GM21526 (cell line): ENCODE measurements at regions not wholly inside any gene's neighbourhood (a gene's known extent, or its start where the extent isn't known, plus 50 kb on each side); places are given as distances from the start of the nearest gene placed in this dataset.
"Not testable (repeated sequence)": the region's sequence is repeated elsewhere in the genome, so short reads cannot be mapped to it uniquely, and the experiment has no call there.

ENCODE experiments used
- ATAC-seq: cut with Tn5 transposase; IDR thresholded peaks from one replicate; pipeline ENCODE4 v1.9.1; 2021; ENCODE audit warnings: moderate library complexity; ENCODE audit not compliant: unreplicated experiment, low FRiP score

GRCh38 chr1:143651350-143651992, 320.3 kb downstream of the FAM72C start:
- no peak for ATAC-seq

- not testable (repeated sequence) for ATAC-seq
These were observed 327.8 kb downstream of the FAM72C start for GRCh38 chr1:143644035-143644434.

- ATAC-seq, result no peak
These were observed 328.5 kb downstream of the FAM72C start for GRCh38 chr1:143643148-143643885.

GRCh38 chr1:143625886-143626285, 345.9 kb downstream of the FAM72C start:
- ATAC-seq, result no peak

GRCh38 chr1:143619851-143620250, 351.9 kb downstream of the FAM72C start:
- ATAC-seq, result no peak

- ATAC-seq, result no peak
These were observed 360.6 kb downstream of the FAM72C start for GRCh38 chr1:143611159-143611558.

GRCh38 chr1:143610196-143610595, 361.6 kb downstream of the FAM72C start:
- no peak for ATAC-seq

GRCh38 chr1:143604887-143605286, 366.9 kb downstream of the FAM72C start:
- ATAC-seq, result no peak

- ATAC-seq, result no peak
These were observed 387.3 kb downstream of the FAM72C start for GRCh38 chr1:143584508-143584907.

- no peak for ATAC-seq
These were observed 396.8 kb downstream of the FAM72C start for GRCh38 chr1:143574891-143575520.

GRCh38 chr1:143572661-143573060, 399.1 kb downstream of the FAM72C start:
- ATAC-seq, result not testable (repeated sequence)

- ATAC-seq, result not testable (repeated sequence)
These were observed 408.0 kb downstream of the FAM72C start for GRCh38 chr1:143563761-143564160.

- ATAC-seq, result no peak
These were observed 418.2 kb downstream of the FAM72C start for GRCh38 chr1:143553627-143554026.

- ATAC-seq, result not testable (repeated sequence)
These were observed 467.1 kb downstream of the FAM72C start for GRCh38 chr1:143504703-143505102.

GRCh38 chr1:143504080-143504479, 467.7 kb downstream of the FAM72C start:
- ATAC-seq, result not testable (repeated sequence)

GRCh38 chr1:143503048-143503447, 468.7 kb downstream of the FAM72C start:
- ATAC-seq, result not testable (repeated sequence)

- ATAC-seq, result not testable (repeated sequence)
These were observed 469.7 kb downstream of the FAM72C start for GRCh38 chr1:143502038-143502437.

- not testable (repeated sequence) for ATAC-seq
These were observed 473.6 kb downstream of the FAM72C start for GRCh38 chr1:143498059-143498749.

- ATAC-seq, result no peak
These were observed 474.4 kb downstream of the FAM72C start for GRCh38 chr1:143497374-143497747.

- ATAC-seq, result not testable (repeated sequence)
These were observed 475.0 kb downstream of the FAM72C start for GRCh38 chr1:143496526-143497373.
